Stimulated activated memory B cell treated with anti-CD40 and anti-IgM and Interleukin-4, amounts not matched to agents 10 μg/mL and 1 μg/mL and 100 μg/mL, for 72 hours (primary cell): ENCODE measurements at regions not wholly inside any gene's neighbourhood (a gene's known extent, or its start where the extent isn't known, plus 50 kb on each side); places are given as distances from the start of the nearest gene placed in this dataset.

ENCODE experiments used
- ATAC-seq: fragments of 150-1000 bp; cut with Tn5 transposase; 2 replicates; pipeline ENCODE4 v1.10.0; 2021
- H3K27ac Mint-ChIP-seq: one replicate; pipeline ENCODE4 v1.8.0; 2022; ENCODE audit warnings: mild to moderate bottlenecking, mixed read lengths
- H3K27me3 Mint-ChIP-seq: one replicate; pipeline ENCODE4 v1.8.0; 2022; ENCODE audit warnings: mixed read lengths
- H3K36me3 Mint-ChIP-seq: one replicate; pipeline ENCODE4 v1.8.0; 2022; ENCODE audit warnings: mixed read lengths
- H3K4me1 Mint-ChIP-seq: one replicate; pipeline ENCODE4 v1.8.0; 2022; ENCODE audit warnings: mixed read lengths
- H3K4me3 Mint-ChIP-seq: one replicate; pipeline ENCODE4 v1.8.0; 2022; ENCODE audit warnings: mild to moderate bottlenecking, moderate library complexity, mixed read lengths
- H3K9me3 Mint-ChIP-seq: one replicate; pipeline ENCODE4 v1.8.0; 2022; ENCODE audit warnings: mixed read lengths

DNA sequence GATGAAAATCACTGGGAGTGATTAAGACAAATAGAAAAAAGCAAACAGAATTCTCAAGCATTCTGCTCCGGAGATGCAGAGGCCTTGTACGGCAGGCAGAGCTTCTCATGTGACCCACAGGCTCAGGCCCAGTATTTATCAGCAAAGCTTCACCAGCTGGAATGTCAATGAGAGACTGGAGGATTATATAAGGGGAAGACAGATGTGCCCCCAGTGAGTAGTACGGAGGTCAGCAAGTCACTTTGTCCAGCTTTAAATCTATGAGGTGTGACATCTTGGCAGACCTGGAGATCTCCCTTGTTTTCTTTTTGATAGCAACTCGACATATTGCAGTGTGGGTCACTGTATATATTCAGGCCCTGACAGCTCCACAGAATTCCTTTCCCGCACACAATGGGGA, 106.8 kb downstream of the HHIPL2 start:
- peaks cover 10% of the 10 kb centered on the region for H3K27me3 Mint-ChIP-seq
- H3K36me3 Mint-ChIP-seq, result no peaks in the 10 kb centered on the region
- no peaks in the 10 kb centered on the region for H3K9me3 Mint-ChIP-seq
- H3K4me1 Mint-ChIP-seq, result no peaks in the 10 kb centered on the region
- H3K4me3 Mint-ChIP-seq, result no peak overlapping the region
- ATAC-seq, result no peak
- no peak overlapping the region for H3K27ac Mint-ChIP-seq

GRCh38 chr1:222424826-222425225, 123.1 kb downstream of the HHIPL2 start:
- no peak overlapping the region for H3K4me3 Mint-ChIP-seq
- no peak overlapping the region for H3K27ac Mint-ChIP-seq
- H3K4me1 Mint-ChIP-seq, result peaks cover 17% of the 10 kb centered on the region
- peaks cover 6% of the 10 kb centered on the region for H3K9me3 Mint-ChIP-seq
- no peak for ATAC-seq
- peaks cover 12% of the 10 kb centered on the region for H3K36me3 Mint-ChIP-seq
- H3K27me3 Mint-ChIP-seq, result peaks cover 22% of the 10 kb centered on the region

DNA sequence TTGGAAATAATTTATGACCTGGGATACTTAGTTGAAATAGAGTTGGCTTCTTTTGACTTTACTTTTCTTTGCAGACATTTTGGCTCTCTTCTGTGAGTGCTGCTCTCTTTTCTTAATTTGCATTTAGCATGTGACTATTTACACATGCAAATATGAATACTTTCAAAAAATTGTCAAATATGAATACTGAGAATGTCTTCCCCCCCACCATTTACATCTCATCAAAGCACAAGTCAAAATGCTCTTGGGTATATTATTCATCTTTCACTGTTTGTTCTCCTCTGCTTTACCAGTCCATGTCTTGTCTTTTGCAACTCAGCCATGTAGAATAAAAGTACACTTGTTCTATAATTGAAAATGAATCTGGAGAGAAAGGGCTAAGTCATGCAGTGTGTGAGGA, 126.5 kb downstream of the HHIPL2 start:
- peaks cover 4% of the 10 kb centered on the region for H3K9me3 Mint-ChIP-seq
- no peak for ATAC-seq
- H3K27ac Mint-ChIP-seq, result no peak overlapping the region
- peaks cover 7% of the 10 kb centered on the region for H3K36me3 Mint-ChIP-seq
- no peak overlapping the region for H3K4me3 Mint-ChIP-seq
- H3K27me3 Mint-ChIP-seq, result peaks cover 22% of the 10 kb centered on the region
- H3K4me1 Mint-ChIP-seq, result peaks cover 18% of the 10 kb centered on the region

- peak; percentile 53 for ATAC-seq
- Mint-ChIP-seq H3K27ac (peak overlapping the region; percentile 23), H3K27me3 (peaks cover 24% of the 10 kb centered on the region), H3K4me1 (peaks cover 18% of the 10 kb centered on the region), H3K36me3 (peaks cover 7% of the 10 kb centered on the region), H3K9me3 (peaks cover 4% of the 10 kb centered on the region), H3K4me3 (no peak overlapping the region)
Measured at GRCh38 chr1:222420633-222421032, 127.3 kb downstream of the HHIPL2 start.

- Mint-ChIP-seq H3K9me3 (peaks cover 4% of the 10 kb centered on the region), H3K36me3 (peaks cover 7% of the 10 kb centered on the region), H3K27me3 (peaks cover 29% of the 10 kb centered on the region), H3K27ac (no peak overlapping the region), H3K4me1 (peaks cover 18% of the 10 kb centered on the region), H3K4me3 (no peak overlapping the region)
- ATAC-seq, result no peak
Measured at GRCh38 chr1:222418654-222419053, 129.2 kb downstream of the HHIPL2 start.

DNA sequence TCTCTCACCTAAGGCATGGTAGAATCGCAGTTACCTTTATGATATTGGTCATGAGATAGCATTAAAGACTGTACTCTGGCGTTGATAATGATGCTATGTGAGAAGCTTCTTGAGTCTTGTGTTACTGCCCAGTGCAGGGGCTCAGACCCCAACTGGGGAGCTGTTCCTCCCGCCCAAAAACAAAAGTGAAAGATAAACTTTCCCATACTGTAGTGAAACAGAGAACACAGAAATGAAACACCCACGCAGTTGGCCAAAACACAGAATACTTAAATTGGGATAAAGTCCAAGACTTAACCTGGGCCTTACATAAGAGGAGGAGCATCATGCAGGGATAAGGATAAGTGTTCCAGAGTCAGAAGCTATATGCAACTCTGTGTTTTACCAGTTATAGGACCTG, 130.6 kb downstream of the HHIPL2 start:
- H3K27ac Mint-ChIP-seq, result no peak overlapping the region
- no peaks in the 10 kb centered on the region for H3K36me3 Mint-ChIP-seq
- H3K4me1 Mint-ChIP-seq, result peaks cover 18% of the 10 kb centered on the region
- ATAC-seq, result no peak
- H3K9me3 Mint-ChIP-seq, result peaks cover 3% of the 10 kb centered on the region
- no peak overlapping the region for H3K4me3 Mint-ChIP-seq
- peaks cover 15% of the 10 kb centered on the region for H3K27me3 Mint-ChIP-seq

- Mint-ChIP-seq H3K27ac (no peak overlapping the region), H3K9me3 (peaks cover 3% of the 10 kb centered on the region), H3K4me1 (peaks cover 14% of the 10 kb centered on the region), H3K4me3 (no peak overlapping the region), H3K27me3 (peaks cover 11% of the 10 kb centered on the region), H3K36me3 (no peaks in the 10 kb centered on the region)
- no peak for ATAC-seq
Measured at GRCh38 chr1:222416001-222416791, 131.7 kb downstream of the HHIPL2 start.

- H3K4me3 Mint-ChIP-seq, result no peak overlapping the region
- no peak for ATAC-seq
- peaks cover 11% of the 10 kb centered on the region for H3K27me3 Mint-ChIP-seq
- H3K9me3 Mint-ChIP-seq, result peaks cover 3% of the 10 kb centered on the region
- no peaks in the 10 kb centered on the region for H3K36me3 Mint-ChIP-seq
- peaks cover 7% of the 10 kb centered on the region for H3K4me1 Mint-ChIP-seq
- no peak overlapping the region for H3K27ac Mint-ChIP-seq
Measured at GRCh38 chr1:222415441-222415840, 132.5 kb downstream of the HHIPL2 start.

DNA sequence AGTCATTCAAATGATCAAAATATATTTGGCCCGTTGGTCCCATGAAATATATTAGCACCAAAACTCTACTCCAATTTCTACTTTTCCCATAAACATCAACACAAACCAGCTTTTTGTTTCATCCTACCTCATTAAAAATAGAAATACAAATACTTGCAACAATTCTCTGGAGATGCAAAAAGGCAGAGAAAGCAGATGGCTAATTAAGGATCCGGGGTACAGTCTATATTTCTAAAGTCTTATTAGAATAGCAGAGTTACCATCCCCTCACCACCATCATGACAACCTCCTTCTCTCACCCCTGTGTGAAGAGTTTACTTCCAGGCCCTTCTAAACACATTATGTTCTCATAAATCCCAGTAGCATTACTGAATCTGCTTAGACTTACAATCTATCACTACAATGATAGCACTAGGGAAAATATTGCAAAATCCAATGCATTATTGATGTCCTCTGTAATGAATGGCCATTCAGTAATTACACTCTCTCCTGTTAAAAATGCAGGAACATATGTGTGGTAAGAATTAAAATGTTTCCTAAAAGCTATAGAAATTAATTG, 133.8 kb downstream of the HHIPL2 start:
- H3K4me3 Mint-ChIP-seq, result no peak overlapping the region
- ATAC-seq, result no peak
- peaks cover 11% of the 10 kb centered on the region for H3K27me3 Mint-ChIP-seq
- peaks cover 3% of the 10 kb centered on the region for H3K9me3 Mint-ChIP-seq
- no peaks in the 10 kb centered on the region for H3K36me3 Mint-ChIP-seq
- no peaks in the 10 kb centered on the region for H3K4me1 Mint-ChIP-seq
- H3K27ac Mint-ChIP-seq, result no peak overlapping the region

DNA sequence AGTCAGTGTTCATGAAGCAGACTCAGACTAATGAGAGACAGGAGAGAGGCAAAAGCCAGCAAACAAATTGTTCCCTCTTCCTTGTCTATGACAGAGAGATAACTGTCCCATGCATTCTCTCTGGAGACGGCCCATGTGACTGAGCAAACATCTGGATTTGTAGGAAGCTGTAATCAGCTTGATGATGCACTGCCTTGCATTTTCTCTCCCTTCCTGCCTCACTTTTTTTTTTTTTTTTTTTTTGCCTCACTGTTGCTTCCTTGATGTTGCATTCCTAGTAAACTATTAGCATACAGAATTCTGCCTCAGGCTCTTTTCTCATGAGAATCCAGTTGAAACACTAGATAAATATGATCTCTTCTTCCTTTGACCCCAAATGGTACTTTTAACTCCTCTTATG, 134.5 kb downstream of the HHIPL2 start:
- Mint-ChIP-seq H3K36me3 (no peaks in the 10 kb centered on the region), H3K9me3 (peaks cover 3% of the 10 kb centered on the region), H3K4me3 (no peak overlapping the region), H3K27me3 (peaks cover 11% of the 10 kb centered on the region), H3K27ac (no peak overlapping the region), H3K4me1 (no peaks in the 10 kb centered on the region)
- no peak for ATAC-seq

DNA sequence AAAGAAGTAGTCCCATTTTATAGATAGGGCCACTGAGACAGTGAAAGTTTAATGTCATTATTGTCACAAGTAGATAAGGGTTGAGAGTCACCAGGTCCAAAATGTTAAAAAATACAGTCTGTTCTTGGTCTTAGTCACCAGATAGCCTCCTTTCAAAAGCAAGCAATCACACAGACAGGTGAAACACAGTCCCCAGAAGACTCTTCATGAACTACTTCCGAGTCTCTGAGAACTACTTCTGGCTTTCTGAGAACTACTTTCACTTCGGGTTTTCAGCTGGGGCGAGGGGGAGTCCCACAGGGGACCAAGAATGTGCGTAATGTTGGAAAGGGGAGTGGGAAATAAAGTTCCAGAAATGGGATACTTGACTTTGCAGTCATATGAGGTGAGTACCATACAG, 143.2 kb downstream of the HHIPL2 start:
- no peaks in the 10 kb centered on the region for H3K36me3 Mint-ChIP-seq
- peak overlapping the region; percentile 65 for H3K27ac Mint-ChIP-seq
- peaks cover 6% of the 10 kb centered on the region for H3K4me1 Mint-ChIP-seq
- peak overlapping the region; percentile 77 for H3K4me3 Mint-ChIP-seq
- peaks cover 18% of the 10 kb centered on the region for H3K27me3 Mint-ChIP-seq
- H3K9me3 Mint-ChIP-seq, result no peaks in the 10 kb centered on the region
- ATAC-seq, result peak; percentile 67

- H3K4me3 Mint-ChIP-seq, result no peak overlapping the region
- H3K27me3 Mint-ChIP-seq, result peaks cover 12% of the 10 kb centered on the region
- H3K9me3 Mint-ChIP-seq, result no peaks in the 10 kb centered on the region
- no peaks in the 10 kb centered on the region for H3K36me3 Mint-ChIP-seq
- H3K27ac Mint-ChIP-seq, result no peak overlapping the region
- ATAC-seq, result no peak
- no peaks in the 10 kb centered on the region for H3K4me1 Mint-ChIP-seq
Measured at GRCh38 chr1:222399197-222399596, 148.7 kb downstream of the HHIPL2 start.

DNA sequence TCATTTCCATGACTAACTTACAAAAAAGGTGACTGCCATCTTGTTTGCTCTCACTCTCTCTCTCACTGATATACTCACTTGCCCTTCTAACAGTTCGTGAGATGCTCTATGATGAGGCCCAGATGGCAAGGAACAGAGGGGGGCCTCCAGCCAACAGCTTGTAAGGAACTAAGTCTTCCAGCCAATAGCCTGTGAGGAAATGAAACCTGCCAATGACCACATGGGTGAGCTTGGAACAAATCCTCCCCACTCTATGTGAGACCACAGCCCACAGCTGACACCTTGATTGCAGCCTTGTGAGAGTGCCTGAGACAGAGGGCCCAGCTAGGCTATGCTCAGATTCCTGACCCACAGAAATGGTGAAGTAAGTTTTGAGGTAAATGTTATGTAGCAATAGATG, 153.7 kb downstream of the HHIPL2 start:
- peak; percentile 24 for ATAC-seq
- H3K36me3 Mint-ChIP-seq, result no peaks in the 10 kb centered on the region

GRCh38 chr1:222392556-222392955, 155.3 kb downstream of the HHIPL2 start:
- Mint-ChIP-seq H3K36me3 (no peaks in the 10 kb centered on the region), H3K4me1 (no peaks in the 10 kb centered on the region), H3K4me3 (no peak overlapping the region), H3K27me3 (peaks cover 41% of the 10 kb centered on the region), H3K9me3 (no peaks in the 10 kb centered on the region), H3K27ac (no peak overlapping the region)
- no peak for ATAC-seq

More for the DNA sequence above, 153.7 kb downstream of the HHIPL2 start:
- Mint-ChIP-seq H3K27me3 (peaks cover 41% of the 10 kb centered on the region), H3K27ac (no peak overlapping the region), H3K4me3 (no peak overlapping the region), H3K4me1 (no peaks in the 10 kb centered on the region), H3K9me3 (no peaks in the 10 kb centered on the region)

- H3K27me3 Mint-ChIP-seq, result peaks cover 39% of the 10 kb centered on the region
- no peaks in the 10 kb centered on the region for H3K4me1 Mint-ChIP-seq
- no peaks in the 10 kb centered on the region for H3K9me3 Mint-ChIP-seq
Measured at GRCh38 chr1:222390181-222390580, 157.7 kb downstream of the HHIPL2 start.

More at GRCh38 chr1:222390181-222390580, 157.7 kb downstream of the HHIPL2 start:
- Mint-ChIP-seq H3K36me3 (no peaks in the 10 kb centered on the region), H3K4me3 (no peak overlapping the region), H3K27ac (no peak overlapping the region)
- no peak for ATAC-seq
